NB4 (cell line): ENCODE measurements at regions not wholly inside any gene's neighbourhood (a gene's known extent, or its start where the extent isn't known, plus 50 kb on each side); places are given as distances from the start of the nearest gene placed in this dataset.
"Not testable (repeated sequence)": the region's sequence is repeated elsewhere in the genome, so short reads cannot be mapped to it uniquely, and the experiment has no call there.

Experiments
- DNase-seq: peaks from one replicate; pipeline ENCODE4 v3.0.0; 2010; ENCODE audit warnings: low read depth
- H3K4me3 ChIP-seq: one replicate; pipeline ENCODE4 v1.5.1; 2011; ENCODE audit warnings: mild to moderate bottlenecking, low read depth, low read length, moderate library complexity
- CTCF ChIP-seq: IDR thresholded peaks from one replicate; pipeline ENCODE4 v1.5.1; 2012; ENCODE audit warnings: low read depth, low read length
- MAX ChIP-seq: IDR thresholded peaks from 2 replicates; pipeline ENCODE4 v1.6.1; 2011; ENCODE audit warnings: low read depth, low read length
- MYC ChIP-seq: IDR thresholded peaks from 2 replicates; pipeline ENCODE4 v1.6.1; 2011; ENCODE audit warnings: low read depth, low read length
- POLR2A ChIP-seq: IDR thresholded peaks from 2 replicates; pipeline ENCODE4 v1.6.1; 2011; ENCODE audit warnings: mild to moderate bottlenecking; ENCODE audit not compliant: insufficient read length; ENCODE audit errors: extremely low read depth

- DNase-seq, result no peak
- TF ChIP-seq POLR2A, result no peak
- TF ChIP-seq MAX, result no peak
- TF ChIP-seq CTCF, result no peak
- no peak for TF ChIP-seq MYC
Observed at GRCh38 chrX:50967736-50968135, 57.2 kb downstream of the BMP15 start.

GRCh38 chrX:50968871-50969635 is 58.5 kb downstream of the BMP15 start:
- DNase-seq, H3K4me3 ChIP-seq: not testable (repeated sequence)

More at GRCh38 chrX:50967736-50968135, 57.2 kb downstream of the BMP15 start:
- no peak overlapping the region for H3K4me3 ChIP-seq

- no peak for DNase-seq
- no peak for TF ChIP-seq MYC
- TF ChIP-seq MAX, result no peak
- no peak for TF ChIP-seq CTCF
- no peak for TF ChIP-seq POLR2A
- H3K4me3 ChIP-seq, result no peak overlapping the region
Observed at GRCh38 chrX:50971395-50971794, 60.9 kb downstream of the BMP15 start.

- no peak overlapping the region for H3K4me3 ChIP-seq
- no peak for DNase-seq
- TF ChIP-seq MAX, result no peak
- TF ChIP-seq MYC, result no peak
- no peak for TF ChIP-seq POLR2A
- TF ChIP-seq CTCF, result no peak
Observed at GRCh38 chrX:50973199-50973598, 62.7 kb downstream of the BMP15 start.

- no peak for DNase-seq
- TF ChIP-seq MAX (no peak), POLR2A (no peak), MYC (no peak), CTCF (no peak)
- no peak overlapping the region for H3K4me3 ChIP-seq
Observed at GRCh38 chrX:50978920-50979682, 68.6 kb downstream of the BMP15 start.

GRCh38 chrX:50980251-50980650 is 69.7 kb downstream of the BMP15 start:
- TF ChIP-seq CTCF (no peak), POLR2A (no peak), MAX (no peak), MYC (no peak)
- no peak for DNase-seq
- no peak overlapping the region for H3K4me3 ChIP-seq
